ENCODE measurements at regions not wholly inside any gene's neighbourhood (a gene's known extent, or its start where the extent isn't known, plus 50 kb on each side); places are given as distances from the start of the nearest gene placed in this dataset.
"Not testable (repeated sequence)": the region's sequence is repeated elsewhere in the genome, so short reads cannot be mapped to it uniquely, and the experiment has no call there.

DNA sequence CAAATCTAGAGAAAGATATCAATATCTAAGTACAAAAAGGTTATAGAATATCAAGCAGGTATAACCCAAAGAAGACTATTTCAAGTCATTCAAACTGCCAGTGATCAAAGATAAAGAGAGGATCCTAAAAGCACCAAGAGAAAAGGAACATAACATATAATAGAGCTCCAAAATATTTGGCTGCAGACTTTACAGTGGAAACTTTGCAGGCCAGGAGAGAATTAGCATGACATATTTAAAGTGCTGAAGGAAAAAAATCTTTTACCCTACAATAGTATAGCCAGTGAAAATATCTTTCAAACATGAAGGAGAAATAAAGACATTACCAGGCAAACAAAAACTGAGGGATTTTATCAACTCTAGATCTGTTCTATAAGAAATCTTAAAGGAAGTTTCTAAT lies 254.3 kb upstream of the ARHGEF26 start:
- Histone ChIP-seq H3K79me2 (ENCODE audit: low read length) (no peaks in the 10 kb centered on the region), H2AFZ (ENCODE audit: low read depth, low read length) (no peak overlapping the region), H3K4me1 (ENCODE audit: low read length) (no peaks in the 10 kb centered on the region), H3K4me2 (ENCODE audit: low read length) (no peak overlapping the region), H3K9me3 (ENCODE audit: insufficient read depth, low read length) (no peaks in the 10 kb centered on the region), H3K36me3 (replicated peaks; ENCODE audit: low read depth, low read length) (no peaks in the 10 kb centered on the region), H3K27me3 (ENCODE audit: low read depth, low read length) (no peaks in the 10 kb centered on the region), H3K27ac (ENCODE audit: low read length) (no peak overlapping the region), H3K9ac (ENCODE audit: low read length) (no peak overlapping the region), H4K20me1 (ENCODE audit: insufficient read depth, low read length) (no peaks in the 10 kb centered on the region), H3K4me3 (ENCODE audit: low read length) (no peak overlapping the region)
- TF ChIP-seq CTCF (IDR thresholded peaks at IDR 0.05; ENCODE audit: low read depth, low read length) (no peak), EZH2phosphoT487 (IDR thresholded peaks at IDR 0.05; ENCODE audit: low read depth) (no peak)

DNA sequence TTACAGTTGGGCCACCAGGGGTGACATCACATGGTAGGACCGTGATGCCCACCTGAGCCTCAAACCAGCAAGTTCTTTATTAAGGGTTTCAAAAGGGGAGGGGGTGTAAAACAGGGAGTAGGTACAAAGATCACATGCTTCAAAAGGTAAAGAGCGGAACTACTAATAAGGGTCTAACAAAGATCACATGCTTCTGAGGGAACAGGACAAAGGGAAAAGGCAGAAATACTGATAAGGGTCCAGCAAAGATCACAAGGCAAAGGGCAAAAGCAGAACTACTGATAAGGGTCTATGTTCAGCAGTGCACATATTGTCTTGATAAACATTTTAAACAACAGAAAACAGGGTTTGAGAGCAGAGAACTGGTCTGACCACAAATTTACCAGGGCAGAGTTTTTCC lies 246.8 kb upstream of the ARHGEF26 start:
- not testable (repeated sequence) for H2AFZ ChIP-seq (ENCODE audit: low read depth, low read length); H3K9me3 ChIP-seq (ENCODE audit: insufficient read depth, low read length); H4K20me1 ChIP-seq (ENCODE audit: insufficient read depth, low read length); H3K79me2 ChIP-seq (ENCODE audit: low read length); H3K36me3 ChIP-seq (replicated peaks; ENCODE audit: low read depth, low read length); H3K9ac ChIP-seq (ENCODE audit: low read length); H3K4me1 ChIP-seq (ENCODE audit: low read length); H3K4me2 ChIP-seq (ENCODE audit: low read length); H3K4me3 ChIP-seq (ENCODE audit: low read length); H3K27me3 ChIP-seq (ENCODE audit: low read depth, low read length); H3K27ac ChIP-seq (ENCODE audit: low read length)

DNA sequence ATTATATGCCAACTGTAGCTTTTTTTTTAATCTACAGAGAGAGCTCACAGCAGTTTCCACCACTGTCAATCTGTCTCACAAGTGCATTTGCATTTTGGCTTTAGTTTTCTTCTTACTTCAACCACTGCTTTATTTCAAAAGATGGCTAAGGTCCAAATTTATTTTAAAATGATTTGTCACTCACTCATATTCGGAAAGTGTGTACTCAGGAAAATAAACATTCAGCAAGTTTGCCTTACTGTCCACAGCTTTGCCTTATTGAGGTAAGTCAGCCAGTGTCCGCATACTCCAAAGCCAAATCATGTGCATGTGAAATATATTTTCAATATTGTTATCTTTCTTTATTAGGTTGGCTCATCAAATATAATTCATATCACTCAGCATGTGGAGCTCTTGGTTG lies 240.7 kb upstream of the ARHGEF26 start:
- no peak overlapping the region for H2AFZ ChIP-seq (ENCODE audit: low read depth, low read length)
- no peaks in the 10 kb centered on the region for H3K4me1 ChIP-seq (ENCODE audit: low read length)
- no peaks in the 10 kb centered on the region for H3K27me3 ChIP-seq (ENCODE audit: low read depth, low read length)
- H3K9me3 ChIP-seq (ENCODE audit: insufficient read depth, low read length), result no peaks in the 10 kb centered on the region
- H3K4me3 ChIP-seq (ENCODE audit: low read length), result no peak overlapping the region
- no peaks in the 10 kb centered on the region for H3K79me2 ChIP-seq (ENCODE audit: low read length)
- H3K4me2 ChIP-seq (ENCODE audit: low read length), result no peak overlapping the region
- no peak overlapping the region for H3K27ac ChIP-seq (ENCODE audit: low read length)
- TF ChIP-seq CTCF (IDR thresholded peaks at IDR 0.05; ENCODE audit: low read depth, low read length), result no peak
- TF ChIP-seq EZH2phosphoT487 (IDR thresholded peaks at IDR 0.05; ENCODE audit: low read depth), result no peak
- no peaks in the 10 kb centered on the region for H4K20me1 ChIP-seq (ENCODE audit: insufficient read depth, low read length)
- no peaks in the 10 kb centered on the region for H3K36me3 ChIP-seq (replicated peaks; ENCODE audit: low read depth, low read length)
- H3K9ac ChIP-seq (ENCODE audit: low read length), result no peak overlapping the region

- H2AFZ ChIP-seq (ENCODE audit: low read depth, low read length), result no peak overlapping the region
- no peak overlapping the region for H3K4me2 ChIP-seq (ENCODE audit: low read length)
- no peaks in the 10 kb centered on the region for H3K27me3 ChIP-seq (ENCODE audit: low read depth, low read length)
Measured at GRCh38 chr3:153881201-153881600, 240.0 kb upstream of the ARHGEF26 start.

More at GRCh38 chr3:153881201-153881600, 240.0 kb upstream of the ARHGEF26 start:
- no peak overlapping the region for H3K9ac ChIP-seq (ENCODE audit: low read length)
- H4K20me1 ChIP-seq (ENCODE audit: insufficient read depth, low read length), result no peaks in the 10 kb centered on the region
- no peaks in the 10 kb centered on the region for H3K79me2 ChIP-seq (ENCODE audit: low read length)
- H3K27ac ChIP-seq (ENCODE audit: low read length), result no peak overlapping the region
- TF ChIP-seq EZH2phosphoT487 (IDR thresholded peaks at IDR 0.05; ENCODE audit: low read depth) (no peak), CTCF (IDR thresholded peaks at IDR 0.05; ENCODE audit: low read depth, low read length) (no peak)
- no peak overlapping the region for H3K4me3 ChIP-seq (ENCODE audit: low read length)
- no peaks in the 10 kb centered on the region for H3K4me1 ChIP-seq (ENCODE audit: low read length)
- H3K36me3 ChIP-seq (replicated peaks; ENCODE audit: low read depth, low read length), result no peaks in the 10 kb centered on the region
- H3K9me3 ChIP-seq (ENCODE audit: insufficient read depth, low read length), result no peaks in the 10 kb centered on the region
